Trophoblast cell (in vitro differentiated cells and primary cell): ENCODE measurements at regions not wholly inside any gene's neighbourhood (a gene's known extent, or its start where the extent isn't known, plus 50 kb on each side); places are given as distances from the start of the nearest gene placed in this dataset.

Source experiments
- DNase-seq, 2 donors: peaks; one replicate each; pipeline ENCODE4 v3.0.0-alpha.2; 2016
- H2AFZ ChIP-seq: 2 replicates; pipeline ENCODE4 v1.6.1; 2013; ENCODE audit warnings: low read length, moderate library complexity, mild to moderate bottlenecking; ENCODE audit not compliant: insufficient read depth, poor library complexity
- H2AK5ac ChIP-seq: 2 replicates; pipeline ENCODE4 v1.6.1; 2013; ENCODE audit warnings: mild to moderate bottlenecking, low read length
- H2BK120ac ChIP-seq: 2 replicates; pipeline ENCODE4 v1.6.1; 2013; ENCODE audit warnings: low read length, mild to moderate bottlenecking, moderate library complexity; ENCODE audit not compliant: insufficient read depth, poor library complexity
- H2BK12ac ChIP-seq: 2 replicates; pipeline ENCODE4 v1.6.1; 2013; ENCODE audit warnings: mild to moderate bottlenecking, low read length, moderate library complexity
- H2BK5ac ChIP-seq: 2 replicates; pipeline ENCODE4 v1.6.1; 2013; ENCODE audit warnings: low read length, low read depth, moderate library complexity, mild to moderate bottlenecking; ENCODE audit not compliant: poor library complexity
- H3K14ac ChIP-seq: 2 replicates; pipeline ENCODE4 v1.6.1; 2013; ENCODE audit warnings: mild to moderate bottlenecking, low read length
- H3K18ac ChIP-seq: 2 replicates; pipeline ENCODE4 v1.6.1; 2013; ENCODE audit warnings: mild to moderate bottlenecking, low read length
- H3K23ac ChIP-seq: 2 replicates; pipeline ENCODE4 v1.6.1; 2013; ENCODE audit warnings: low read length
- H3K27ac ChIP-seq: 2 replicates; pipeline ENCODE4 v1.5.1; 2013; ENCODE audit warnings: low read depth, mild to moderate bottlenecking, inconsistent platforms, low read length, moderate library complexity
- H3K27me3 ChIP-seq: 2 replicates; pipeline ENCODE4 v1.6.1; 2013; ENCODE audit warnings: inconsistent platforms, mild to moderate bottlenecking, low read length, moderate library complexity; ENCODE audit not compliant: insufficient read depth
- H3K36me3 ChIP-seq, 2 experiments: 1 replicate in 1 of 2; 2 replicates in 1 of 2; pipeline ENCODE4 v1.6.1; 2013; ENCODE audit warnings: low read length in 2 of 2, mild to moderate bottlenecking in 2 of 2, moderate library complexity in 1 of 2; ENCODE audit not compliant: insufficient read depth in 2 of 2, control insufficient read depth in 1 of 2
- H3K4ac ChIP-seq: 2 replicates; pipeline ENCODE4 v1.6.1; 2013; ENCODE audit warnings: low read depth, mild to moderate bottlenecking, low read length, moderate library complexity
- H3K4me1 ChIP-seq, 2 experiments: 1 replicate in 1 of 2; 2 replicates in 1 of 2; pipeline ENCODE4 v1.6.1; 2013; ENCODE audit warnings: low read length in 2 of 2, mild to moderate bottlenecking in 2 of 2, moderate library complexity in 1 of 2; ENCODE audit not compliant: insufficient read depth in 2 of 2, control insufficient read depth in 1 of 2
- H3K4me2 ChIP-seq: 2 replicates; pipeline ENCODE4 v1.6.1; 2013; ENCODE audit warnings: inconsistent platforms, mild to moderate bottlenecking, low read length, moderate library complexity
- H3K4me3 ChIP-seq: 2 replicates; pipeline ENCODE4 v1.5.1; 2013; ENCODE audit warnings: mild to moderate bottlenecking, low read depth, low read length, inconsistent platforms
- H3K79me1 ChIP-seq: one replicate; pipeline ENCODE4 v1.6.1; 2013; ENCODE audit warnings: low read length
- H3K79me2 ChIP-seq: 2 replicates; pipeline ENCODE4 v1.6.1; 2013; ENCODE audit warnings: low read length, mild to moderate bottlenecking; ENCODE audit not compliant: control insufficient read depth, insufficient read depth, poor library complexity
- H3K9ac ChIP-seq: 2 replicates; pipeline ENCODE4 v1.6.1; 2013; ENCODE audit warnings: mild to moderate bottlenecking, low read length
- H3K9me3 ChIP-seq: 2 replicates; pipeline ENCODE4 v1.6.1; 2013; ENCODE audit warnings: low read depth, mild to moderate bottlenecking, control low read depth, inconsistent platforms, low read length; ENCODE audit not compliant: insufficient read depth
- H4K12ac ChIP-seq: 2 replicates; pipeline ENCODE4 v1.6.1; 2013; ENCODE audit warnings: low read depth, mild to moderate bottlenecking, low read length, moderate library complexity
- H4K8ac ChIP-seq: 2 replicates; pipeline ENCODE4 v1.6.1; 2013; ENCODE audit warnings: low read depth, mild to moderate bottlenecking, low read length, moderate library complexity
- H4K91ac ChIP-seq: one replicate; pipeline ENCODE4 v1.6.1; 2013; ENCODE audit warnings: low read depth, mild to moderate bottlenecking, low read length, moderate library complexity
- WGBS: extraction: QIAGEN DNeasy Blood & Tissue Kit; methylation state at CpG from one replicate; pipeline ENCODE4 v1.1.7; 2013; ENCODE audit warnings: missing lambda C conversion rate; ENCODE audit not compliant: insufficient read length, insufficient coverage; ENCODE audit errors: extremely low coverage; 5-methylcytosine and 5-hydroxymethylcytosine counted together

- H3K4ac ChIP-seq: no peak overlapping the region
These were observed 75.3 kb upstream of the SCEL start for GRCh38 chr13:77460195-77460594.

GRCh38 chr13:77459592-77459991 lies 75.9 kb upstream of the SCEL start:
- WGBS: no CpG with 5 or more reads among the region's 3 CpGs
- H4K12ac ChIP-seq: no peak overlapping the region
- H2AFZ ChIP-seq: no peak overlapping the region
- H3K27me3 ChIP-seq: no peaks in the 10 kb centered on the region
- H4K91ac ChIP-seq: no peak overlapping the region
- no peaks in the 10 kb centered on the region for H3K4me1 ChIP-seq
- no peak overlapping the region for H2BK5ac ChIP-seq
- H3K4me2 ChIP-seq: no peak overlapping the region
- no peak overlapping the region for H2BK120ac ChIP-seq
- no peaks in the 10 kb centered on the region for H3K36me3 ChIP-seq
- H3K18ac ChIP-seq: no peak overlapping the region
- H3K79me1 ChIP-seq: no peaks in the 10 kb centered on the region
- H4K8ac ChIP-seq: no peak overlapping the region
- H3K9ac ChIP-seq: no peak overlapping the region
- no peak overlapping the region for H2BK12ac ChIP-seq
- H3K23ac ChIP-seq: no peak overlapping the region
- no peak overlapping the region for H3K4me3 ChIP-seq
- H2AK5ac ChIP-seq: no peak overlapping the region
- no peaks in the 10 kb centered on the region for H3K9me3 ChIP-seq
- H3K14ac ChIP-seq: no peak overlapping the region
- H3K4ac ChIP-seq: no peak overlapping the region
- DNase-seq: no peak
- no peak overlapping the region for H3K27ac ChIP-seq
- no peaks in the 10 kb centered on the region for H3K79me2 ChIP-seq

More at GRCh38 chr13:77460195-77460594, 75.3 kb upstream of the SCEL start:
- Histone ChIP-seq H3K18ac (no peak overlapping the region), H3K4me3 (no peak overlapping the region), H2BK5ac (no peak overlapping the region), H2AFZ (no peak overlapping the region), H3K27ac (no peak overlapping the region), H3K23ac (no peak overlapping the region), H3K79me1 (no peaks in the 10 kb centered on the region), H3K9me3 (no peaks in the 10 kb centered on the region), H2BK120ac (no peak overlapping the region), H4K91ac (no peak overlapping the region), H3K9ac (no peak overlapping the region), H3K4me1 (no peaks in the 10 kb centered on the region), H3K36me3 (no peaks in the 10 kb centered on the region), H4K12ac (no peak overlapping the region), H4K8ac (no peak overlapping the region), H3K79me2 (no peaks in the 10 kb centered on the region), H3K4me2 (no peak overlapping the region), H2AK5ac (no peak overlapping the region), H2BK12ac (no peak overlapping the region), H3K27me3 (no peaks in the 10 kb centered on the region), H3K14ac (no peak overlapping the region)
- no CpG with 5 or more reads among the region's 2 CpGs for WGBS
- DNase-seq: no peak

- H2AFZ ChIP-seq: no peak overlapping the region
- H2BK12ac ChIP-seq: no peak overlapping the region
- H3K27me3 ChIP-seq: no peaks in the 10 kb centered on the region
- no peak overlapping the region for H3K23ac ChIP-seq
- no peak overlapping the region for H4K8ac ChIP-seq
- H3K27ac ChIP-seq: no peak overlapping the region
- no peak overlapping the region for H2AK5ac ChIP-seq
- no peaks in the 10 kb centered on the region for H3K79me1 ChIP-seq
- no peak overlapping the region for H3K14ac ChIP-seq
- no peaks in the 10 kb centered on the region for H3K36me3 ChIP-seq
- H4K91ac ChIP-seq: no peak overlapping the region
- no peak for DNase-seq
- H2BK120ac ChIP-seq: no peak overlapping the region
- no peak overlapping the region for H3K4ac ChIP-seq
- H3K4me2 ChIP-seq: no peak overlapping the region
- no peak overlapping the region for H2BK5ac ChIP-seq
- no peak overlapping the region for H3K9ac ChIP-seq
- H3K18ac ChIP-seq: no peak overlapping the region
- no peak overlapping the region for H3K4me3 ChIP-seq
- H3K79me2 ChIP-seq: no peaks in the 10 kb centered on the region
- no peaks in the 10 kb centered on the region for H3K9me3 ChIP-seq
- H4K12ac ChIP-seq: no peak overlapping the region
- H3K4me1 ChIP-seq: no peaks in the 10 kb centered on the region
- no CpG with 5 or more reads among the region's 1 CpG for WGBS
These were observed 76.8 kb upstream of the SCEL start for GRCh38 chr13:77458736-77459135.

- Histone ChIP-seq H2AFZ (no peak overlapping the region), H3K4ac (no peak overlapping the region), H3K79me2 (no peaks in the 10 kb centered on the region), H4K91ac (no peak overlapping the region), H3K9me3 (no peaks in the 10 kb centered on the region), H4K8ac (no peak overlapping the region), H2BK120ac (no peak overlapping the region), H3K18ac (no peak overlapping the region), H4K12ac (no peak overlapping the region), H3K79me1 (no peaks in the 10 kb centered on the region), H3K23ac (no peak overlapping the region), H3K9ac (no peak overlapping the region), H3K4me3 (no peak overlapping the region), H3K36me3 (no peaks in the 10 kb centered on the region), H3K4me1 (no peaks in the 10 kb centered on the region), H2BK12ac (no peak overlapping the region), H3K14ac (no peak overlapping the region), H2BK5ac (no peak overlapping the region), H3K27ac (no peak overlapping the region), H3K4me2 (no peak overlapping the region), H2AK5ac (no peak overlapping the region), H3K27me3 (no peaks in the 10 kb centered on the region)
- DNase-seq: no peak
- no CpG with 5 or more reads among the region's 3 CpGs for WGBS
These were observed 77.5 kb upstream of the SCEL start for GRCh38 chr13:77457966-77458365.
